NCI-H1048 (cell line): ENCODE measurements at regions not wholly inside any gene's neighbourhood (a gene's known extent, or its start where the extent isn't known, plus 50 kb on each side); places are given as distances from the start of the nearest gene placed in this dataset.

Experiments used
- DNase-seq: peaks from one replicate; lab custom pipeline; 2025; lab: John Stamatoyannopoulos, UW

DNA sequence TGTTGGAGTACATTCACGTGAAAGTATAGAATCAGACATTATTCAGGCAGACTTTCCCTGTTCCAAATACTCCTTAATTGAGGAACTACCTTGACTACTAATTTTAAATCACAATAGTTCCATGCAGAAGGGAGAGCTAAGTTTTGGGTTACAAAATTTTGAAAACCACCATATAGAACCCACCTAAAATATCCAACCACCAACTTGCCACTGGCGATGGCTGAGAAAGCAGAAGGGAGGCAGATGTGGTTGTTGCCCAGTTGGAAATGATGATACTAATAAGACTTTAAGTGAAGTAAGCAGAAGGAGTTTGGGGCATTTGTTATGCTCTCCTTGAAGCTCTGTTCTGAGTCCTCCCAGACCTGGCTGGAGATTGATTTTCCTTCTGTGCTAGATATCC, 190.7 kb downstream of the HLX start:
- no peak for DNase-seq

GRCh38 chr1:221071777-221072176, 192.5 kb downstream of the HLX start:
- no peak for DNase-seq

DNA sequence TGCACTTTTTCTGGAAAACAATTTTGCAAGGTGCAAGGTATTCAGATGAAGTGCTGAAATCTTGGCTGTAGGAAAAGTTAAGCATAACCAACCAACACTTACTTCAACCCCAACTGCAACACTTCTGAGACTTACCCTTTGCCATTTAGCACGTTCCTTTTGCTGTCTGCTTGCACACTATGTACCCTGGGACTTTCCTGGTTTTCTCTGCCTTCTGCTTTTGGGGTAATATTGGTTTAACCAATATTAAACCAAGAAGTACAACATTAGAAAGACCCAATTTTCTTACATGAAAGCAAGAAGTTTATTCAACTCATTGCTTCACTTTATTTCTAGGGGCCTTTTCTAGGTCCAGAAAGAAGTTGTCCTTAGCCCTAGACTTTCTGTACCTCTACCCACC, 193.0 kb downstream of the HLX start:
- no peak for DNase-seq

DNA sequence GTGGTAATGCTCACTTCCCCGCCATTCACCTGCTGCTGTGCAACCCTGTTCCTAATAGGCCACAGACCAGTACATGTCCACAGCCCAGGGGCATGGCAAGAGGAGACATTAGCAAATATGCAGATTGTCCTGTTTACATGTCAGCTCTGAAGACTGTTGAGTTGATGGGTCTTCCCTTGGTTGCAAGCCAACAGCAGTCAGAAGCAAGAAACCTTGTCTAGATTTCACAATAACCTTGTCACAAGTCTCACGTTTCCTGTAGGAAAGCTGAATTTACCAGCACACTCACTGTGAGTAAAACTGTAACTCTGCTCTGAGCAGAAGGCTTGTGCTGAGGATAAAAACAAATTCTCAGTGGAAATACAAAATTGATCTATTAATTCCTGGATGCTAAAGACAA, 195.1 kb downstream of the HLX start:
- no peak for DNase-seq

DNA sequence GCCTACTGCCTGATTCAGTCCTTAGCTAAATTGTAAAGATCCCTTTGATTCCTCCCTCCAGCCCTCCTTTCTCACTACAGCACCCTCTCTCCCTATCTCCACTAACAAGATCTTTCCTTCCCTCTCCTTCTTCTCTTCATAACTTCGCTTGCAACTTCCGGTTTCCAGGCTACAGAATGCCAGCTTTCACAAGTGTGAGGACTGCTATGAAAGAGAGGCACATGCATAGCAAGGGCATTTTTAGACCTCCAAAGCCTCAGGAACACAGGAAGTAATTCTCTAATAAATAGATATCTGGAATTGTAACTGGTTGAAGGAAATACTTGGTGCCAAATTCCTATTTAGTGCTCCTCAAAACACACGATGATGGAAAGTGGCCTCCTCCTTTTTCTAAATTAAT, 196.7 kb downstream of the HLX start:
- DNase-seq: no peak

DNA sequence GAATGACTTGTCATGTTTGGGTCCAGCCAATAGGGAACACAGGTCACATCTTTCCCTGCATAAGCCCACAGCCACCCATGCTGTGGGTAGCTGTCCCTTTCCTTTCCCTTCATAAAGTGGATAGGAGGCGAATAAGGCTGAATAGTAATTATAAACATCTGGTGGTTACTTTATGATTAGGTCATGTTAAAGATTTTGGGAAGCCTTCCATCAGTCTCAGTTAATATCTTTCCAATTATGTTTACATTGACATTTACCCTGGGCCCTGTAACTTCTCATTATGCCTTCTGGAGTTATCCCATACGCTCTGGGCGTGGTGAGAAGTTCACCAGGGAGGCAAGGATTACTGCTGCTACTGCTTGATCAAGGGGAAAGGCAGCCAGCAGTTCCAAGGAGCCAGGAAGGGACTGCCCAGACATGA, 197.2 kb downstream of the HLX start:
- DNase-seq: no peak

GRCh38 chr1:221078260-221078965, 199.2 kb downstream of the HLX start:
- no peak for DNase-seq

- no peak for DNase-seq
These were observed 204.7 kb downstream of the HLX start for GRCh38 chr1:221083902-221084301.

- no peak for DNase-seq
These were observed 205.4 kb downstream of the HLX start for GRCh38 chr1:221084681-221085080.

- DNase-seq: no peak
These were observed 206.6 kb downstream of the HLX start for GRCh38 chr1:221085701-221086375.

DNA sequence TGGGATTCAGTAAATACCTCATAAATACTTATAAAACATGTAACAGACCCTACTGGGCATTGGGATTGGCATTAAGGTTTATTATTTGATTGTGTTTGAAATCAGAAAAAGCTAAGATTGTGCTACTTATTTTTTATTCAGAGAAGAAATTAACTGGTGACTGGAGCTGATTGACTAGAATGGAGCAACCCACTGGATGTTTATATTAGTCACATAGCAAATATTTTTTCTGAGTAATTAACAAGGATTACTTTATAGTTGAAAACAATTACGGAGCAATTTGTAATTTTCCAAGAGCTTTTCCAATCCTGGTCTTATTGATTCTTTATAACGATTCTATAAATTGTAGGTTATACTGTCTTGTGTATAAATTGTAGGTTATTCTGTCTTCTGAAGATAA, 208.7 kb downstream of the HLX start:
- no peak for DNase-seq

GRCh38 chr1:221089273-221089672, 210.0 kb downstream of the HLX start:
- no peak for DNase-seq

DNA sequence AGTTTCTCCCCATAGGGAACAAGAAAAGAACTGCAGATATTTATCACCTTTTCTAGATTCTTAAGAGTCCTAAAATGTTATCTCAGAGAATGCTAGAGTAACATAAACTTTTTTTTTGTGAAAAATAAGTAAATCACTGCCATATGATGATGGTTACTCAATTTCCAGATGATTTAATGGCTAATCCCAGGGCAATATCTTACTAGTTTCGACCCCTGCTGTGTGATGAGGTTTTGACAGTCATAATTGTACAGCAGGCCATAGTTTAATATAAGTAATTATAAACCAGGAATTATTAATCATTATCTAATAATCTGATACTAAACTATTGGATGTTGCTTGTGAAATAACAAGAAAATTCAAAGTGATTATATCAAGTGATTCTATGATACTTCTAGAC, 210.6 kb downstream of the HLX start:
- DNase-seq: no peak

- no peak for DNase-seq
These were observed 214.9 kb downstream of the HLX start for GRCh38 chr1:221093903-221094791.

- DNase-seq: no peak
These were observed 218.4 kb downstream of the HLX start for GRCh38 chr1:221097479-221098281.

DNA sequence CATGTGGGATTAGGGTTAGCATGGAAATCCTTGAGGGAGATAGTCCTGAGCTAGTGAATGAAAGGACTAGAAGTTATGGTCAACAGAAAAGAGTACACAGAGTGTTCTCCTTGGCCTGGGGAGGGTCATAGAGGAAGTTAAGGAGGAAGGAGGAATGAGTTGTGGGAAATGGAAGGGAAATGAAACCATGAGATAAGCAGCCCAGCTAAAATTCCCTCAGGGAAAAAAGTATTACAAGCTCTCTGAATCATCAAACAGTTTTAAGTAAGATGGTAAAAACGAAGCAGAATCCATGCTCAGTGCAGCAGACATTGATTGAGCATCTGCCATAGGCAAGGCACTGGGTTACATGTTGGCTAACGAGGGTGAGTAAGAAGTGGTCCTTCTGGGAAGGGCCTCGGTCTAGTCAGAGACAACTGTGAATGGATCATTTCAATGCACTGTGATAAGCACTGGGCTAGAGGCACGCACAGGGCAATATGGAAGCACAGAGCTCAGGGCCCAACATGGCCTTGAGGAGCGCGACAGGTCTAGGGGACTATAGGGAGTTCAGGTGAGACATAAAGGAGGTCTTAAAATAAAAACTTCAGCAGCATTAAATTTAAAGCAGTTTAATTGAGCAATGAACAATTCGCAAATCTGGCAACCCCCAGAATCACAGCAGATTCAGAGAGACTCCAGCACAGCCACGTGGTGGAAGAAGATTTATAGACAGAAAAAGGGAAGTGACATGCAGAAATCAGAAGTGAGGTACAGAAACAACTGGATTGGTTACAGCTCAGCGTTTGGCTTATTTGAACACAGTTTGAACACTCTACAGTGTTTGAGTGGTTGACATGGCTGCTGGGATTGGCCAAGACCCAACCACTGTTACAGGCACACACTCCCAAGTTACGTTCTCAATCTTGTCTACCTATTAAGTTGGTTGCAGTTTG, 219.5 kb downstream of the HLX start:
- no peak for DNase-seq

DNA sequence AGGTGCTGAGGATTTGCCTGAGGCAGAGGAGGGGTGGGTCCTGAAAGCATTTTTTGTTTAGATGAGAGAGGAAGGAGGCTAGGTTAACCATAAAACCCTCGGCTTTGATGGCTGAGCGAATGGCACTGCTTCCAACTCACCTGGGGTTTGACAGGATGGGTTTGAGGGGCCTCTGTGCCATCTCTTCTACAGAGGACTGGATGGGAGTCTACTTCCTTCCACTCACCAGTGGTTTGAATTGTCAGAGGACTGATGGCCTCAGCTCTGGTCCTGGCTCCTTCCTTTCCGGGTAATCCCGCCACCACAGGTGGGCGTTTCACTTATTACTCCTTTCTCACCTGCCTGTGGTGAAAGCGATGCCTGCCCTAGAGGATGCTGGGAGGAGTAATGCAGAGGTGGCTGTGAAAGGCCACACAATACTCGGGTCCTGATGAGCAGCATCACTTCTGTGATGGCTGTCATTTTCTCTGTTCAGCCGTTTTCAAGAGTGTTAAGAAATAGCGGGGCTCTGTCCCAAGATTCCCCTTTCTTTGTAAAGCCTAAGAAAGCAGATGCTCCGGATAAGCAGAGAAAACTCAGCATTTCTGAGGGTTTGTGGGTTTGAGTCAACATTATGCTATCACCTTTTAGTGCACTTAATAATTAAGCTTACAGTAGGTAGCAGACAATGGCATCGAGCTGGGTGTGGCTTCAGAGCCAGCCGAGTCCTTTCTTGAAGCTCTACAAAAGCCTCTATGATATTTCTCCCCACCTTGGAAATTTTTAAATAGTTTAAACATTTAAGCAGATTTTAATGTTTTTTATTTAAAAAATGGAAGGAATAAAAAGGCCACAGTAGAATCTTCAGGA, 220.7 kb downstream of the HLX start:
- DNase-seq: no peak

- no peak for DNase-seq
These were observed 221.4 kb downstream of the HLX start for GRCh38 chr1:221100611-221101010.

- no peak for DNase-seq
These were observed 222.8 kb downstream of the HLX start for GRCh38 chr1:221101807-221102605.
